Vagina (tissue), 2 donors: ENCODE measurements at regions not wholly inside any gene's neighbourhood (a gene's known extent, or its start where the extent isn't known, plus 50 kb on each side); places are given as distances from the start of the nearest gene placed in this dataset.

Source experiments
- POLR2A ChIP-seq, 2 donors: fragments of 450-650 bp; IDR thresholded peaks; one replicate each; pipeline ENCODE4 v1.6.1; 2017; ENCODE audit warnings: antibody characterized with exemption in 2 of 2, mild to moderate bottlenecking in 2 of 2, moderate library complexity in 2 of 2
- TF ChIP-seq, protein P1 (sequence below), 3 experiments: fragments of 450-650 bp in 2 of 3; fragments of 200-600 bp in 1 of 3; sonication (generic) in 1 of 3; IDR thresholded peaks; one replicate each; pipeline ENCODE4 v1.5.1; 2017 to 2019; ENCODE audit warnings: antibody characterized with exemption in 3 of 3, mild to moderate bottlenecking in 2 of 3, moderate library complexity in 2 of 3

GRCh38 chr2:239669899-239670460, 269.2 kb upstream of the HDAC4 start:
- no peak for TF ChIP-seq POLR2A (IDR thresholded peaks at IDR 0.05)
- TF ChIP-seq, protein P1, sequence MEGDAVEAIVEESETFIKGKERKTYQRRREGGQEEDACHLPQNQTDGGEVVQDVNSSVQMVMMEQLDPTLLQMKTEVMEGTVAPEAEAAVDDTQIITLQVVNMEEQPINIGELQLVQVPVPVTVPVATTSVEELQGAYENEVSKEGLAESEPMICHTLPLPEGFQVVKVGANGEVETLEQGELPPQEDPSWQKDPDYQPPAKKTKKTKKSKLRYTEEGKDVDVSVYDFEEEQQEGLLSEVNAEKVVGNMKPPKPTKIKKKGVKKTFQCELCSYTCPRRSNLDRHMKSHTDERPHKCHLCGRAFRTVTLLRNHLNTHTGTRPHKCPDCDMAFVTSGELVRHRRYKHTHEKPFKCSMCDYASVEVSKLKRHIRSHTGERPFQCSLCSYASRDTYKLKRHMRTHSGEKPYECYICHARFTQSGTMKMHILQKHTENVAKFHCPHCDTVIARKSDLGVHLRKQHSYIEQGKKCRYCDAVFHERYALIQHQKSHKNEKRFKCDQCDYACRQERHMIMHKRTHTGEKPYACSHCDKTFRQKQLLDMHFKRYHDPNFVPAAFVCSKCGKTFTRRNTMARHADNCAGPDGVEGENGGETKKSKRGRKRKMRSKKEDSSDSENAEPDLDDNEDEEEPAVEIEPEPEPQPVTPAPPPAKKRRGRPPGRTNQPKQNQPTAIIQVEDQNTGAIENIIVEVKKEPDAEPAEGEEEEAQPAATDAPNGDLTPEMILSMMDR (IDR thresholded peaks at IDR 0.05), result no peak
